ENCODE measurements at regions not wholly inside any gene's neighbourhood (a gene's known extent, or its start where the extent isn't known, plus 50 kb on each side); places are given as distances from the start of the nearest gene placed in this dataset.
A peak's percentile ranks its signal among the peaks of the same experiment; 100 is the strongest.

DNA sequence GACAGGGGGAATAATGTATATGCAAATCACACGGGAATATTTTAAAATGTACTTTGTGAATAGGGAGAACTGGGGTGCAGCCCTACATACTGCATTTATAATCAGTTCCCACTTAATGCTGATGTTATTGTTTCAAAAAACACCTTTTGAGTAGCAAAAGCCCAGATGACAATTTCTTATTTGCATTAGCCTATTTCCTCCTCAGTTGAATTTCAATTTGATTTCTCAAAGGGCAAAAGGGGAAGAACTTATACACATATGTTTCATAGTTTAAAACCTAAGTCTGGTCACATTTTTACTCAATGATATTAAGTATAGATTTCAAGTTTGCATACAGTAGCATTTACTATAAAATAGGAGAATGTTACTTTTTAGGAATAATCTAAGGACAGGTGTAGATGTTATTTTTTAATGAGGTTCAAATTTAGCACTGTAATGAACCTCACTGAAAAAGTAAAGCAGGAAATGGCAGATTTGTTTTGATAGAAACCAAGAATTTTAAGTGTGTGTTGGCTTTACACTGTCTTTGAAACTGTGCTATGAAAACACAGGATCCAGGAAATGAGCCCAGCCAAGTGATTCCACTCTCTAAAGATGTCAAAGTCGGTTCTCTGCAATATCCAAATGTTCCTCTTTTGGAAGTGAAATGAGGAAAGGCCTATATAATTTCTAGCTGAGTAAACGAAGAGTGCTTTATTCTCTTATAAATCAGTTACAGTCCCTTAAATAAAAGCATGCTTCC, 367.4 kb downstream of the BTG1 start:
- no peaks in the 10 kb centered on the region for H3K27me3 Mint-ChIP-seq (ENCODE audit: insufficient read depth, unreplicated experiment)

DNA sequence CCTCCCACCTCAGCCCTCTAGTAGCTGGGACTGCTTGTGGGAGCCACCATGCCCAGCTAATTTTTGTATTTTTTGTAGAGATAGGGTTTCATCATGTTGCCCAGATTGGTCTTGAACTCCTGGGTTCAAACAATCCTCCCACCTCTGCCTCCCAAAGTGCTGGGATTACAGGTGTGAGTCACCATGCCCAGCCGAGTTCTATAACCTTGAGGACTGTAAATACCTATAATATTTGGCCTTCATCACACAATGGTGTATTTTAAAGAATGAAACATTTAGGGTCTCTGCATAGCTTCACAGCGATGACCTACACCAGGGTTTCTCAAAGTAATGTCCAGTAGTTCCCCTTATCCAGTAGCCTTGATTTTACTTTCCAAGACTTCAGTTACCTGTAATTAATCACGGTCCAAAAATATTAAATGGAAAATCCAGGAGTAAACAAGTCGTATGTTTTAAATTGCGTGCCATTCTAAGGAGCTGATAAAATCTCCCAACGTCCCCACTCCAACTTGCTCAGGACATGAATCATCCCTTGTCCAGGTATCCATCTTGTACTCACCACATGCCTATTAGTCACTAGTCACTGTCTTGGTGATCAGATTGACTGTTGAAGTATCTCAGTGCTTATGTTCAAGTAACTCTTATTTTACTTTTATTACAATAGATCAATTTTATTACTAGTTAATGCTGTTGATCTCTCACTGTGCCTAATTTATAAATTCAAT, 368.2 kb downstream of the BTG1 start:
- ChIA-PET POLR2A (interaction anchor here (0.6 to 4.0 kb wide), 26 partner anchors 8 to 396 kb away, joined by 3 to 35 read pairs (median 4); no protein-coding TSS in a partner anchor), CTCF (interaction anchor here (0.6 to 1.2 kb wide), 5 partner anchors 18 to 101 kb away, joined by 3 to 4 read pairs (median 4); no protein-coding TSS in a partner anchor)
- TF ChIP-seq, protein P1, sequence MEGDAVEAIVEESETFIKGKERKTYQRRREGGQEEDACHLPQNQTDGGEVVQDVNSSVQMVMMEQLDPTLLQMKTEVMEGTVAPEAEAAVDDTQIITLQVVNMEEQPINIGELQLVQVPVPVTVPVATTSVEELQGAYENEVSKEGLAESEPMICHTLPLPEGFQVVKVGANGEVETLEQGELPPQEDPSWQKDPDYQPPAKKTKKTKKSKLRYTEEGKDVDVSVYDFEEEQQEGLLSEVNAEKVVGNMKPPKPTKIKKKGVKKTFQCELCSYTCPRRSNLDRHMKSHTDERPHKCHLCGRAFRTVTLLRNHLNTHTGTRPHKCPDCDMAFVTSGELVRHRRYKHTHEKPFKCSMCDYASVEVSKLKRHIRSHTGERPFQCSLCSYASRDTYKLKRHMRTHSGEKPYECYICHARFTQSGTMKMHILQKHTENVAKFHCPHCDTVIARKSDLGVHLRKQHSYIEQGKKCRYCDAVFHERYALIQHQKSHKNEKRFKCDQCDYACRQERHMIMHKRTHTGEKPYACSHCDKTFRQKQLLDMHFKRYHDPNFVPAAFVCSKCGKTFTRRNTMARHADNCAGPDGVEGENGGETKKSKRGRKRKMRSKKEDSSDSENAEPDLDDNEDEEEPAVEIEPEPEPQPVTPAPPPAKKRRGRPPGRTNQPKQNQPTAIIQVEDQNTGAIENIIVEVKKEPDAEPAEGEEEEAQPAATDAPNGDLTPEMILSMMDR (IDR thresholded peaks at IDR 0.05; ENCODE audit: unreplicated experiment), result no peak
- intact Hi-C loops (cut with micrococcal nuclease), result loop anchor here (5.0 to 10.0 kb wide), 2 partner anchors 365 to 393 kb away; no protein-coding TSS in a partner anchor
- Mint-ChIP-seq H3K36me3 (ENCODE audit: insufficient read depth, unreplicated experiment) (peaks cover 5% of the 10 kb centered on the region), H3K4me3 (ENCODE audit: unreplicated experiment) (peak overlapping the region; percentile 22), H3K9me3 (ENCODE audit: unreplicated experiment) (no peaks in the 10 kb centered on the region), H3K4me1 (ENCODE audit: insufficient read depth, unreplicated experiment) (peaks cover 39% of the 10 kb centered on the region), H3K27ac (ENCODE audit: low read depth, unreplicated experiment) (peak overlapping the region; percentile 88), H3K27me3 (ENCODE audit: insufficient read depth, unreplicated experiment) (no peaks in the 10 kb centered on the region)
- peak; percentile 74 for DNase-seq (ENCODE audit: unreplicated experiment)
- TSS peak; percentile 21 for BruUV-seq (replicated peaks)

More for the DNA sequence above, 367.4 kb downstream of the BTG1 start:
- no peak for DNase-seq (ENCODE audit: unreplicated experiment)
- TSS peak; percentile 93 for BruUV-seq (replicated peaks)
- Mint-ChIP-seq H3K9me3 (ENCODE audit: unreplicated experiment) (no peaks in the 10 kb centered on the region), H3K4me3 (ENCODE audit: unreplicated experiment) (peak overlapping the region; percentile 65), H3K36me3 (ENCODE audit: insufficient read depth, unreplicated experiment) (peaks cover 11% of the 10 kb centered on the region), H3K4me1 (ENCODE audit: insufficient read depth, unreplicated experiment) (peaks cover 39% of the 10 kb centered on the region), H3K27ac (ENCODE audit: low read depth, unreplicated experiment) (peak overlapping the region; percentile 88)
- intact Hi-C loops (cut with micrococcal nuclease), result loop anchor here (2.0 to 10.0 kb wide), 4 partner anchors 359 to 393 kb away; partner anchors contain the start of gene BTG1
- CTCF ChIA-PET, result interaction anchor here (1.6 kb wide), 1 partner anchor 365 kb away, joined by 3 read pairs; no protein-coding TSS in a partner anchor
- TF ChIP-seq, protein P1 (IDR thresholded peaks at IDR 0.05; ENCODE audit: unreplicated experiment), result no peak
- POLR2A ChIA-PET, result interaction anchor here (0.6 to 6.1 kb wide), 54 partner anchors 10 to 792 kb away, joined by 3 to 107 read pairs (median 4); partner anchors contain the start of gene BTG1

DNA sequence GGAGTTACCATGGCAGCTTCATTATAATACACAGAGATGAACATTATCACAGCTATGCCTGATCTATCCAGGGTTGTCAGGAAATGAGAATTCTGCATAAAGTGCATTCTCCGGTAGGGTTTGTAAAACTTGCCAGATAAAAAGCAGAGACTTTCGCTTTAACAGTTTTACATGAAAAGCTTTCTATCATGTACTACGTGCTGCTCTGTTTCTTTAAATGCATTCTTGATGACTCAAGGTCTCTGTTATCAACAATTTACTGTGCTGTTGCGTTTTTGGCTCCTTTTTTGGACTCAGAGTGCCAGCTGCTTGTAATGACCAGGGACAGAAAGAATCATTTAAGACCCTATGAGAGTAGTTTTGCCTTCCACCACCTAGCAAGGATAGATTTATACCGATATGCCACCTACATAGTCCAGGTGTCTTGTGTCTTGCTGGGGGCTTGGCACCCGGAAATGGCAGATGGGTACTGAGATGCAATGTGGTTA, 371.2 kb downstream of the BTG1 start:
- CTCF ChIA-PET, result interaction anchor here (0.6 kb wide), 2 partner anchors 81 to 748 kb away, joined by 3 read pairs; no protein-coding TSS in a partner anchor
- Mint-ChIP-seq H3K36me3 (ENCODE audit: insufficient read depth, unreplicated experiment) (peaks cover 4% of the 10 kb centered on the region), H3K27ac (ENCODE audit: low read depth, unreplicated experiment) (peak overlapping the region; percentile 53), H3K27me3 (ENCODE audit: insufficient read depth, unreplicated experiment) (no peaks in the 10 kb centered on the region), H3K9me3 (ENCODE audit: unreplicated experiment) (no peaks in the 10 kb centered on the region), H3K4me3 (ENCODE audit: unreplicated experiment) (no peak overlapping the region), H3K4me1 (ENCODE audit: insufficient read depth, unreplicated experiment) (peaks cover 38% of the 10 kb centered on the region)
- TF ChIP-seq, protein P1 (IDR thresholded peaks at IDR 0.05; ENCODE audit: unreplicated experiment), result no peak
- POLR2A ChIA-PET, result interaction anchor here (0.6 to 4.0 kb wide), 19 partner anchors 8 to 393 kb away, joined by 3 to 22 read pairs (median 4); partner anchors contain the start of gene BTG1
- intact Hi-C loops (cut with micrococcal nuclease), result loop anchor here (10.0 kb wide), 1 partner anchor 390 kb away; no protein-coding TSS in a partner anchor
- BruUV-seq (replicated peaks), result no TSS peak
- peak; percentile 21 for DNase-seq (ENCODE audit: unreplicated experiment)

Data from MCF 10A (cell line).